ENCODE measurements at regions not wholly inside any gene's neighbourhood (a gene's known extent, or its start where the extent isn't known, plus 50 kb on each side); places are given as distances from the start of the nearest gene placed in this dataset.

- Mint-ChIP-seq H3K4me3 (ENCODE audit: unreplicated experiment) (no peak overlapping the region), H3K27ac (ENCODE audit: unreplicated experiment) (no peak overlapping the region), H3K36me3 (ENCODE audit: unreplicated experiment) (no peaks in the 10 kb centered on the region), H3K4me1 (ENCODE audit: low read depth, unreplicated experiment) (no peaks in the 10 kb centered on the region), H3K27me3 (ENCODE audit: unreplicated experiment) (no peaks in the 10 kb centered on the region), H3K9me3 (ENCODE audit: unreplicated experiment) (no peaks in the 10 kb centered on the region)
- no peak for DNase-seq
- no peak for TF ChIP-seq CTCF (IDR thresholded peaks at IDR 0.05; ENCODE audit: partially characterized antibody, unreplicated experiment)
Observed at GRCh38 chr5:58012801-58013315, 447.0 kb downstream of the PLK2 start.

DNA sequence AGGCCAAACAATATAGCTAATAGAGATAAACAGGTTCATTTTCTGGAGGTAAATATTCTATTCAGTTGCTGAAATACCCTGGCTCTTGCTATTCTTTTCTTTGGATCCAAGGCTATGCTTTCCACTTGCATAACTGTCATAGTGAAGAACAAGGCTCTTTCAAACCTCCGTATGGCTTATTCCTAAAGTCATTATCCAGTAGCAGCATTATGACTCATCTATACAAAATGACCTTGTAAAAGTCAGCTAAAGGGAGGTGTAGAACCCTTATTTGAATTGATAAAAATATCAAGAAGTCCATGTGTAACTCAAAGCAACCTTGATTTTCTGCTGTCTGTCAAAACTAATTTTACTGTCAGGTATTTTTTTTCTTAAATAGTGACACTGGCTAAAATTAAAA lies 447.8 kb downstream of the PLK2 start:
- Mint-ChIP-seq H3K27ac (ENCODE audit: unreplicated experiment) (no peak overlapping the region), H3K36me3 (ENCODE audit: unreplicated experiment) (no peaks in the 10 kb centered on the region), H3K27me3 (ENCODE audit: unreplicated experiment) (no peaks in the 10 kb centered on the region), H3K4me3 (ENCODE audit: unreplicated experiment) (no peak overlapping the region), H3K9me3 (ENCODE audit: unreplicated experiment) (no peaks in the 10 kb centered on the region), H3K4me1 (ENCODE audit: low read depth, unreplicated experiment) (no peaks in the 10 kb centered on the region)
- no peak for TF ChIP-seq CTCF (IDR thresholded peaks at IDR 0.05; ENCODE audit: partially characterized antibody, unreplicated experiment)
- DNase-seq: no peak

DNA sequence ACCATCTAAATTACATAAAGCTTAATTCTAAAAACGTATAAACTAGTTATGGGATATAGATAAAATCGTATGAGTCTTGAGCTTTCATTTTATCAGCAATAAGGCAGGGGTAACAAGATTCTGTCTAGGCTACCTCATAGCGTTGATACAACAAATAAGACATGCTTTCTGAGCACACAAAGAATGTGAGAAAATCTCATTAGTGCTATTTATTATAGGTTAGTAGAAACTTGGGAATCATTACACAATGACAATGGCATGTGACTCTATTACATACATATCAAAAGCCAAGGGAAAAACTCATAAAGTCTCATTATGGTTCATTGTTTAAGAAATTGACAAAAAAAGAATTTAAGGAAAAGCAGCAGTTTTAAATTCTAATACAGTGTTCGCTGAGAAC lies 448.6 kb downstream of the PLK2 start:
- Mint-ChIP-seq H3K27me3 (ENCODE audit: unreplicated experiment) (no peaks in the 10 kb centered on the region), H3K4me1 (ENCODE audit: low read depth, unreplicated experiment) (no peaks in the 10 kb centered on the region), H3K4me3 (ENCODE audit: unreplicated experiment) (no peak overlapping the region), H3K36me3 (ENCODE audit: unreplicated experiment) (no peaks in the 10 kb centered on the region), H3K27ac (ENCODE audit: unreplicated experiment) (no peak overlapping the region), H3K9me3 (ENCODE audit: unreplicated experiment) (no peaks in the 10 kb centered on the region)
- no peak for DNase-seq
- TF ChIP-seq CTCF (IDR thresholded peaks at IDR 0.05; ENCODE audit: partially characterized antibody, unreplicated experiment): no peak

DNA sequence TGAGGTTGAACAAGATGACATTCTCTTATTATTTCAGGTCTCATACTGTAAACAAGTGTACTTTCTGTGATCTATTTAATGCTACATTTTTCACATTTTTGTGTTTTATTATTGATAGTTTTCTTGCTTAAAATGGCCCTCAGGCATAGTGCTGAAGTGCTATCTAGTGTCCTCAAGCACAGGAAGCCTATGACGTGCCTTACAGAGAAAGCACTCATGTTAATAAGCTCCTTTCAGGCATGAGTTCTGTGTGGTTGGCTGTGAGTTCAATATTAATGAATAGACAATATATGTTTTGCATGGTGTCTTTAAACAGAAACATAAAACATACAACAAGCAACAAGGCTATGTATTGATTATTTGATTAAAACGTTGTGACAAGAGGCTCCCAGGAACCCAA lies 450.1 kb downstream of the PLK2 start:
- TF ChIP-seq CTCF (IDR thresholded peaks at IDR 0.05; ENCODE audit: partially characterized antibody, unreplicated experiment): no peak
- H3K9me3 Mint-ChIP-seq (ENCODE audit: unreplicated experiment): no peaks in the 10 kb centered on the region
- no peak for DNase-seq
- no peak overlapping the region for H3K4me3 Mint-ChIP-seq (ENCODE audit: unreplicated experiment)
- no peaks in the 10 kb centered on the region for H3K4me1 Mint-ChIP-seq (ENCODE audit: low read depth, unreplicated experiment)
- H3K27me3 Mint-ChIP-seq (ENCODE audit: unreplicated experiment): no peaks in the 10 kb centered on the region
- H3K27ac Mint-ChIP-seq (ENCODE audit: unreplicated experiment): no peak overlapping the region
- H3K36me3 Mint-ChIP-seq (ENCODE audit: unreplicated experiment): no peaks in the 10 kb centered on the region

DNA sequence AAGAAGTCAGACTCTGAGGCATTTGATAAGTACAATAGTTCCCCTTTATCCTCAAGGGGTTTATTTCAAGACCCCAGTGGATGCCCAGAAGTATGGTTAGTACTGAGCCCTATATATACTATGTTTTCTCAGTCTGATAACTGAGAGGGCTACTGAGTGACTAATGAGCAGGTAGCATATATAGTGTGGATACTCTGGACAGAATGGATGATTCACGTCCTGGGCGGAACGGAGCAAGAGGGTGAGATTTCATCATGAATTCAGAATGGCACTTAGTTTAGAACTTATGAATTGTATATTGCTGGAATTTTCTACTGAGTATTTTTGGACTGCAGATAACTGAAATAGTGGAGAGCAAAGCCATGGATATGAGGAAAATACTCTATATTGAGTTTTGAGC lies 457.6 kb downstream of the PLK2 start:
- Mint-ChIP-seq H3K4me1 (ENCODE audit: low read depth, unreplicated experiment) (no peaks in the 10 kb centered on the region), H3K36me3 (ENCODE audit: unreplicated experiment) (no peaks in the 10 kb centered on the region), H3K9me3 (ENCODE audit: unreplicated experiment) (no peaks in the 10 kb centered on the region), H3K27me3 (ENCODE audit: unreplicated experiment) (no peaks in the 10 kb centered on the region), H3K27ac (ENCODE audit: unreplicated experiment) (no peak overlapping the region), H3K4me3 (ENCODE audit: unreplicated experiment) (no peak overlapping the region)
- DNase-seq: no peak
- no peak for TF ChIP-seq CTCF (IDR thresholded peaks at IDR 0.05; ENCODE audit: partially characterized antibody, unreplicated experiment)
